BLaER1 treated with 17β-estradiol and CSF1 and Interleukin-3, amounts not matched to agents 10 nM and 100 nM (cell line): ENCODE measurements at regions not wholly inside any gene's neighbourhood (a gene's known extent, or its start where the extent isn't known, plus 50 kb on each side); places are given as distances from the start of the nearest gene placed in this dataset.

Source experiments
- H3K27ac ChIP-seq, 11 experiments: shearing (Covaris generic); formaldehyde crosslinking; 2 replicates each; pipeline ENCODE4 v1.8.1; 2022
- H3K27me3 ChIP-seq, 11 experiments: shearing (Covaris generic); formaldehyde crosslinking; 2 replicates each; pipeline ENCODE4 v1.8.1; 2022
- H3K36me3 ChIP-seq, 11 experiments: shearing (Covaris generic); formaldehyde crosslinking; 2 replicates each; pipeline ENCODE4 v1.8.1; 2022
- H3K4me1 ChIP-seq, 10 experiments: shearing (Covaris generic); formaldehyde crosslinking; 2 replicates each; pipeline ENCODE4 v1.8.1; 2022
- H3K4me2 ChIP-seq, 11 experiments: shearing (Covaris generic); formaldehyde crosslinking; 2 replicates each; pipeline ENCODE4 v1.8.1; 2022
- H3K4me3 ChIP-seq, 10 experiments: shearing (Covaris generic); formaldehyde crosslinking; 2 replicates each; pipeline ENCODE4 v1.8.1; 2022
- H3K9ac ChIP-seq, 11 experiments: shearing (Covaris generic); formaldehyde crosslinking; 2 replicates each; pipeline ENCODE4 v1.8.1; 2022
- H3K9me3 ChIP-seq, 11 experiments: shearing (Covaris generic); formaldehyde crosslinking; replicated peaks in 1 of 11; 2 replicates each; pipeline ENCODE4 v1.8.1; 2022
- H4K20me1 ChIP-seq, 11 experiments: shearing (Covaris generic); formaldehyde crosslinking; 2 replicates each; pipeline ENCODE4 v1.8.1; 2022
- Cebpa-rat ChIP-seq, 11 experiments: shearing (Covaris generic); IDR thresholded peaks; 2 replicates each; pipeline ENCODE4 v1.8.1; 2022

DNA sequence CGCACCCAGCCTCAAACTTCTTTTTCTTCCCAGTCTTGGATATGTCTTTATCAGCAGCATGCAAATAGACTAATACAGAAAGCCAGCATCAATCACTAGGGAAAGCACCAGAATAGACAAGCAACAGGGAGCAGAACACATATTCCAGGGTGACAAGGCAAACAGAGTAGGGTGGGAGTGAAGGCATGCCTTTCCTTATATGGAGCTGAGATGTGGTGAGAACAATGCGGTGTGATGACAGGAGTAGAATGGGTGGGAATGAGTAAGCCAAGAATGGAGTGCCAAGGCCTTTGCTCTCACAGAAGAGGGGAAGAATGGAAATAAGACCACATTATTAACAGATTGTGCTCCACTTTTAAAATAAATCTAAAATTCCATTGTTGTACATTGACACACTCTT, 115.6 kb downstream of the CETN3 start:
- no peak for TF ChIP-seq Cebpa-rat (IDR thresholded peaks at IDR 0.05)
- H3K9ac ChIP-seq, result no peak overlapping the region
- H4K20me1 ChIP-seq, result no peaks in the 10 kb centered on the region

DNA sequence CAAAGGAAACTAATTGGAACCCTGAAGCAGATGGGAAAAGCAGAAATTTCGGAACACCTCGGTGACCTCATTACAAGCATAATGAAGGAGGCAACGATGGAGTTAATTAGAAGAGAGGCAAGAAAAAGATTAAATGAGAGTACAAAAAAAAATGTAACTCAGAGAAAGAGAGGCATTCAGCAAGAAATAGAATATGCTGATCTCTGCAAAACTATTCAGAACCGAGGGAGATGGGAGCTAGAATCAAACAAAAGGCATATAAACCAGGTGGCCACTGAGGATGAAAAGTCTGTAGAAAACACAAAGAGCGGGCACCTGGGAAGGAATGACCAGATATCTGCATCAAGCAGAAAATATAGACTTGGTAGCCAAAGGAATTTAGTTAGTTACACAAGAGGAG, 118.9 kb downstream of the CETN3 start:
- H3K4me1 ChIP-seq, result peaks cover 0 to 8% (median 4%) of the 10 kb centered on the region in 10 experiments; a peak in 5 of 20 replicates
- no peaks in the 10 kb centered on the region for H3K27me3 ChIP-seq
- H3K36me3 ChIP-seq, result no peaks in the 10 kb centered on the region
- H3K9me3 ChIP-seq, result no peaks in the 10 kb centered on the region
- H3K4me2 ChIP-seq, result no peak overlapping the region
- H3K9ac ChIP-seq, result no peak overlapping the region
- H3K4me3 ChIP-seq, result no peak overlapping the region
- TF ChIP-seq Cebpa-rat (IDR thresholded peaks at IDR 0.05), result no peak
- H3K27ac ChIP-seq, result no peak overlapping the region
- H4K20me1 ChIP-seq, result no peaks in the 10 kb centered on the region

More for the DNA sequence above, 115.6 kb downstream of the CETN3 start:
- Histone ChIP-seq H3K27me3 (no peaks in the 10 kb centered on the region), H3K4me3 (no peak overlapping the region), H3K27ac (no peak overlapping the region), H3K4me2 (no peak overlapping the region), H3K36me3 (no peaks in the 10 kb centered on the region), H3K4me1 (peaks cover 0 to 8% (median 4%) of the 10 kb centered on the region in 10 experiments; a peak in 5 of 20 replicates), H3K9me3 (no peaks in the 10 kb centered on the region)

DNA sequence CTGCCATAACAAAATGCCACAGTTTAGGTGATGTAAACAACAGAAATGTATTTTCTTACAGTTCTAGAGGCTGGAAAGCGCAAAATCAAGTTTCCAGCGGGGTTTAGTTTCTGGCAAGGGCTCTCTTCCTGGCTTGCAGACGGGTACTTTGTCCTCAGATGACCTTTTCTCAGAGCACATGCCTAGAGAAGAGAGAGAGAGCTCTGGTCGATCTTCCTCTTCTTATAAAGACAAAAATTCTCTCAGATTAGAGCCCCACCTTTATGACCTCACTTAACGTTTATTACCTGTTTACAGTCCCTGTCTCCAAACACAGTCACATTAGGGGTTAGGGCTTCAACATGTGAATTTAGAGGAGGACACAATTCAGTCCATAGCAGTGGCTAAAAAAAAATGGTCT, 119.7 kb downstream of the CETN3 start:
- Histone ChIP-seq H3K9ac (no peak overlapping the region), H4K20me1 (no peaks in the 10 kb centered on the region)

DNA sequence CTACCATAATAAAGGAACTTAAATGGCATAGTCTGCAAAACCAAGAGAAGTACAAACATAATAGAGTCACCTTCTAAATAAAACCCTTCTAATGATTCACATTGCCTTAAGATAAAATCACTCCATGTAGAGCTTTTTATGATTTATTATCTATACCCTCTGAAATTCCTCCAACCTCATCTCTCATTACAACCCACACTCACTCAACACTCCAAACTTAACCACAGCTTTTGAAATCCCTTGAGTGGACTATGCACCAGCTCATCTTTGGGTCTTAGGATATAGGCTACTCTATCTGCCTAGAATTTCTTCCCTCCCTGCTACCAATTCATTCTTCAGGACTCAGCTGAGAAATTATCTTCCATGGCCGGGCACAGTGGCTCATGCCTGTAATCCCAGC, 122.5 kb downstream of the CETN3 start:
- Histone ChIP-seq H3K9me3 (no peaks in the 10 kb centered on the region), H3K27ac (no peak overlapping the region), H3K27me3 (no peaks in the 10 kb centered on the region), H3K4me2 (no peak overlapping the region), H3K4me3 (no peak overlapping the region), H3K9ac (no peak overlapping the region), H3K4me1 (peaks cover 0 to 8% (median 4%) of the 10 kb centered on the region in 10 experiments; a peak in 5 of 20 replicates), H4K20me1 (no peaks in the 10 kb centered on the region), H3K36me3 (no peaks in the 10 kb centered on the region)
- no peak for TF ChIP-seq Cebpa-rat (IDR thresholded peaks at IDR 0.05)

More for the DNA sequence above, 119.7 kb downstream of the CETN3 start:
- Histone ChIP-seq H3K27ac (no peak overlapping the region), H3K4me2 (peak overlapping the region in 4 of 11 experiments; percentile 13 to 36 (median 36); a peak in 4 of 22 replicates), H3K4me3 (no peak overlapping the region), H3K36me3 (no peaks in the 10 kb centered on the region), H3K27me3 (no peaks in the 10 kb centered on the region), H3K4me1 (peaks cover 0 to 8% (median 4%) of the 10 kb centered on the region in 10 experiments; a peak in 5 of 20 replicates), H3K9me3 (no peaks in the 10 kb centered on the region)
- TF ChIP-seq Cebpa-rat (IDR thresholded peaks at IDR 0.05), result no peak

DNA sequence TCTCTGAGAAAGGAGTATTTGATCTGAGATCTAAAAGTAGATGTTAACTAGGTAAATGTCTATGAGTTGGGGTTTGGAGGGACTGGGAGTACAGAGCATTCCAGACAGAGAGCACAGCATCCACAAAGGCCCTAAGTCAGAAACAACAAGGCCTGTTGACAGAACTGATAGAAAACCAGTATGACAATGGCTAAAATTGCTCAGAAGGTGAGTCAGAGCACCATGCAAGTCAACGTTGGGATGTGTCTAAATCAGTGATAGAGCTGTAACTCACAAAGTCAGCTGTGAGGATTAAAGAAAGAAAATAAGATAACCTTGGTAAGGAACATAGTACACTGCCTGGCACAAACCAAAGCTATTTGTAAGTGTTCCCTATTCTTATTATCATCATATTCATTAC, 124.0 kb downstream of the CETN3 start:
- Histone ChIP-seq H3K9ac (no peak overlapping the region), H3K27me3 (no peaks in the 10 kb centered on the region), H3K36me3 (no peaks in the 10 kb centered on the region), H3K4me1 (peaks cover 0 to 8% (median 4%) of the 10 kb centered on the region in 10 experiments; a peak in 5 of 20 replicates), H4K20me1 (no peaks in the 10 kb centered on the region), H3K4me3 (no peak overlapping the region), H3K9me3 (no peaks in the 10 kb centered on the region), H3K27ac (no peak overlapping the region), H3K4me2 (no peak overlapping the region)
- no peak for TF ChIP-seq Cebpa-rat (IDR thresholded peaks at IDR 0.05)

DNA sequence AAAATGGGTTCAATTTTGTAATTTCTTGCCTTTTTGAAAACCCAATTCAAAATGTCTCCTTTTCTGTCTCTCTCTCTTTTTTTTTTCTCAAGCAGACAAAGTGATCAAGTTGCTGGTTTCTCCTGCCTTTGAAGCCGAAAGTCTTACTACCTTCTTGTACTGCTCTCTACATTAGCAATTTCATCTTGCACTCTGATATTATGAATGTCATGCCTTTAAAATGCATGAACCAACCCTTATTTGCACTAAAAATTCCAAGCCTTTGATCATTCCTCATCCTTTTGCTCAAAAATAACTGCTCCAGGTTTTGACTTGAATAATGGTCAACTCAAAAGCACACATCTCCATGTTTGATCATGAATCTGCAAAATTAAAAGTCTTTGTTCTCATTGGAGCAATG, 125.2 kb downstream of the CETN3 start:
- H4K20me1 ChIP-seq, result no peaks in the 10 kb centered on the region
- no peaks in the 10 kb centered on the region for H3K36me3 ChIP-seq
- H3K27ac ChIP-seq, result no peak overlapping the region
- H3K27me3 ChIP-seq, result no peaks in the 10 kb centered on the region
- H3K4me2 ChIP-seq, result no peak overlapping the region
- 0 out of 20 replicates have a peak, but pooled peaks cover 0 to under 1% (median 0%) of the 10 kb centered on the region in 10 experiments for H3K4me1 ChIP-seq
- H3K9ac ChIP-seq, result no peak overlapping the region
- H3K9me3 ChIP-seq, result no peaks in the 10 kb centered on the region
- H3K4me3 ChIP-seq, result no peak overlapping the region
- TF ChIP-seq Cebpa-rat (IDR thresholded peaks at IDR 0.05), result no peak

DNA sequence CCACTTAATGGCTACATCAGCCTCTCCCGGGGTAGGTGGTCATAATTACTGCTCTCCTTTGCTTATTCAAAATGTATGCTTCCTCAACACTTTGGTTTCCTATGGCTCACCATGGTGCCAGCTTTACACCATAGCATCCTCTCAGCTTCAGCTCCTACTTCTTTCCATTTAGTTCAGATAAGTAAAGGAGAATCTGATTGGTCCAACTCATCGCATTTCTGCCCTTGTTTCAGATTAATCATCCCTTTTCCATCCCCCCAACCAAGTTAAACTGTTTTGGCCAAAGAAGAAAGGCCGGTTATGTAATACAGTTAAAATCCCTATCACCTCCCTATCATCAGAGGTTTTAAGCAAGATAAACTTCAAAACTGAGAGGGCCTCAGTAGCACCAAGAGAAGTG, 130.5 kb downstream of the CETN3 start:
- Histone ChIP-seq H4K20me1 (no peaks in the 10 kb centered on the region), H3K9ac (no peak overlapping the region), H3K36me3 (no peaks in the 10 kb centered on the region), H3K4me2 (no peak overlapping the region), H3K4me3 (no peak overlapping the region), H3K27me3 (no peaks in the 10 kb centered on the region), H3K27ac (no peak overlapping the region), H3K9me3 (no peaks in the 10 kb centered on the region), H3K4me1 (no peaks in the 10 kb centered on the region; a peak in 2 of 20 replicates)
- no peak for TF ChIP-seq Cebpa-rat (IDR thresholded peaks at IDR 0.05)

DNA sequence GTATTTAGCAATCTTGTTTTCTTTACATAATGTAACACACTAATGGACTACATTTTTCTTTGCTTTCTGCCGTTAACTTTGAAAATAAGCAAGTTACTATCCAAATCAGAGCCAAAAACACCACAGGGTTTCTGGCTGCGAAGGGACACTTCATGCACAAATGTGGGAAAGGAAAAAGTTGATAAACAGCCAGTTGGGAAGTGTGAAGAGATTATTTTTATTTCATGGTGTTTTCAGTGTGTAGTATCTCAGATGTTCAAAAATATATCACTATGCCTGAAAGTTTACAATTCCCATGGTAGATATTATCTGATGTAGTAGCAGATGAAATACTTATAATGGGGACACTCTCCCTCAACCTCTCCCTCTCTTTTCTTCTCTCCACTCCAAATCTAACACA, 135.3 kb downstream of the CETN3 start:
- H3K27ac ChIP-seq, result no peak overlapping the region
- no peaks in the 10 kb centered on the region; a peak in 2 of 20 replicates for H3K4me1 ChIP-seq
- no peaks in the 10 kb centered on the region for H3K27me3 ChIP-seq
- no peaks in the 10 kb centered on the region for H3K36me3 ChIP-seq
- no peak for TF ChIP-seq Cebpa-rat (IDR thresholded peaks at IDR 0.05)
- H3K4me2 ChIP-seq, result no peak overlapping the region
- no peak overlapping the region for H3K9ac ChIP-seq
- no peaks in the 10 kb centered on the region for H4K20me1 ChIP-seq
- H3K9me3 ChIP-seq, result no peaks in the 10 kb centered on the region
- no peak overlapping the region for H3K4me3 ChIP-seq

DNA sequence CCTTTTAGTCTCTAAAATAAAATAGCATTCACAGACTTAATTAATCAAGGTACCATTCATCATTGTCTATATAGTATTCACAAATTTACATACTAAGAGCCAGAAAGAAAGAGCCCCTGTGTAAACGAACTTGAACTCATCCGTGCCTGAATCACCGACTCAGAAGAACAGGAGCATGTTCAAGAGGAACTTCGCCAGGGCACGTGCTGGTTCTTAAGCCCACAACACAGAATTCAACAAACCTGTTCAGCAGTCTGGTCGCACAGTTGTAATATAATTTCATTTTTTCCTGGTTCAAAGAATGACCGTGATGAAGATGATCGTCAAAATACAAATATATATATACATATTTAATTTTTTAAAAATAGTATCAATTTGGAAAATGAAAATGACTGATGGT, 141.9 kb downstream of the CETN3 start:
- Histone ChIP-seq H3K36me3 (no peaks in the 10 kb centered on the region), H3K9ac (no peak overlapping the region), H3K9me3 (no peaks in the 10 kb centered on the region), H3K27ac (no peak overlapping the region), H3K4me3 (no peak overlapping the region), H4K20me1 (no peaks in the 10 kb centered on the region), H3K27me3 (no peaks in the 10 kb centered on the region), H3K4me2 (no peak overlapping the region), H3K4me1 (0 out of 20 replicates have a peak, but pooled peaks cover 0 to 4% (median 0%) of the 10 kb centered on the region in 10 experiments)
- TF ChIP-seq Cebpa-rat (IDR thresholded peaks at IDR 0.05), result no peak

DNA sequence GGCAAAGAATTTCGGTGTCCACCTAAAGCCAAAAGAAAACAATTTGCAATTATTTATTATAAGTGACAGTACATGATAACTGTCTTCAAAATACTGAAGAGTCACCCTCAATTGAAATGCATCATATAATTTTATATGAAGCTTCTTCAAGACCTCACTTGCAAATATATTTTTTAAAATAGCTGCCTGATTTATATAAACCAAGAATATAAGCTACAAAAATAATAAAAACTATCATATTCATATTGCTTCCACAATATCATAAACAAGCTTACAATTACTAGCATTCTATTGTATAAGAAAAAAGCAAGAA, 144.1 kb downstream of the CETN3 start:
- Histone ChIP-seq H3K4me3 (no peak overlapping the region), H3K4me2 (no peak overlapping the region), H3K36me3 (no peaks in the 10 kb centered on the region), H3K27ac (no peak overlapping the region), H3K27me3 (no peaks in the 10 kb centered on the region), H4K20me1 (no peaks in the 10 kb centered on the region), H3K9ac (no peak overlapping the region), H3K4me1 (0 out of 20 replicates have a peak, but pooled peaks cover 0 to 4% (median 0%) of the 10 kb centered on the region in 10 experiments), H3K9me3 (no peaks in the 10 kb centered on the region)
- no peak for TF ChIP-seq Cebpa-rat (IDR thresholded peaks at IDR 0.05)
